ENCODE measurements at regions not wholly inside any gene's neighbourhood (a gene's known extent, or its start where the extent isn't known, plus 50 kb on each side); places are given as distances from the start of the nearest gene placed in this dataset.

GRCh38 chr10:118875087-118875486, 120.3 kb upstream of the CACUL1 start:
- Histone ChIP-seq H3K27ac (no peak overlapping the region), H3K9me3 (peaks cover 17% of the 10 kb centered on the region), H3K4me3 (no peak overlapping the region), H3K4me1 (peaks cover 29% of the 10 kb centered on the region), H3K4me2 (no peak overlapping the region)
- no peak for DNase-seq (ENCODE audit: low read depth in 1 of 2, low spot score in 1 of 2)
- no peak for ATAC-seq
- FAIRE-seq = no peak
- ChIA-PET CTCF (interaction anchor here (0.6 to 1.0 kb wide), 2 partner anchors 13 to 1380 kb away, joined by 3 read pairs; no protein-coding TSS in a partner anchor), POLR2A (no interaction called here)
- 13% methylated on average over 1 of the region's 1 CpG for WGBS (ENCODE audit: missing lambda C conversion rate)
- TF ChIP-seq HDAC2 (IDR thresholded peaks at IDR 0.05) (no peak), ESRRA (IDR thresholded peaks at IDR 0.05; ENCODE audit: borderline replicate concordance, low read length) (no peak), RNF2 (IDR thresholded peaks at IDR 0.05; ENCODE audit: borderline replicate concordance, low read depth) (no peak), PBX3 (IDR thresholded peaks at IDR 0.05) (no peak), ELK1 (IDR thresholded peaks at IDR 0.05; ENCODE audit: low read depth, low read length) (no peak), EHMT2 (IDR thresholded peaks at IDR 0.05; ENCODE audit: low read depth) (no peak), SREBF2 (IDR thresholded peaks at IDR 0.05) (no peak), HOXB13 (CRISPR knock-in tag; IDR thresholded peaks at IDR 0.05; ENCODE audit: low read depth) (no peak), USF2 (IDR thresholded peaks at IDR 0.05) (no peak), RCOR1 (IDR thresholded peaks at IDR 0.05; ENCODE audit: low read depth, low read length) (no peak), E2F6 (IDR thresholded peaks at IDR 0.05; ENCODE audit: borderline replicate concordance, low read depth) (no peak), RFX5 (IDR thresholded peaks at IDR 0.05) (no peak), GATA3 (IDR thresholded peaks at IDR 0.05; ENCODE audit: borderline replicate concordance) (no peak), ZC3H11A (IDR thresholded peaks at IDR 0.05) (no peak), PHF8 (IDR thresholded peaks at IDR 0.05; ENCODE audit: borderline replicate concordance, low read depth) (no peak), FOSL2 (IDR thresholded peaks at IDR 0.05) (no peak), FOSL2 (CRISPR knock-in tag; IDR thresholded peaks at IDR 0.05) (no peak), RARB (CRISPR knock-in tag; IDR thresholded peaks at IDR 0.05) (no peak), REST (IDR thresholded peaks at IDR 0.05) (no peak), FOSB (CRISPR knock-in tag; IDR thresholded peaks at IDR 0.05) (no peak)

- no peak for FAIRE-seq
- no peak for ATAC-seq
- 73% methylated on average over 2 of the region's 2 CpGs for WGBS (ENCODE audit: missing lambda C conversion rate)
- Histone ChIP-seq H3K4me2 (no peak overlapping the region), H3K9me3 (peaks cover 4% of the 10 kb centered on the region; the same call in 1 of the 3 replicates), H3K27ac (no peak overlapping the region), H3K4me1 (no peaks in the 10 kb centered on the region), H3K4me3 (no peak overlapping the region)
- ChIA-PET CTCF (no interaction called here), POLR2A (no interaction called here)
- DNase-seq (ENCODE audit: low read depth in 1 of 2, low spot score in 1 of 2) = no peak
- TF ChIP-seq ZC3H11A (IDR thresholded peaks at IDR 0.05) (no peak), HES2 (IDR thresholded peaks at IDR 0.05) (no peak), BHLHE40 (IDR thresholded peaks at IDR 0.05; ENCODE audit: low read depth, low read length) (no peak), JUN (IDR thresholded peaks at IDR 0.05) (no peak), REST (IDR thresholded peaks at IDR 0.05) (no peak), HDAC2 (IDR thresholded peaks at IDR 0.05) (no peak), RAD21 (conservative IDR thresholded peaks at IDR 0.05 in 1 of 2, IDR thresholded peaks at IDR 0.05 in 1 of 2) (no peak), EHF (CRISPR knock-in tag; IDR thresholded peaks at IDR 0.05) (no peak), GATA3 (IDR thresholded peaks at IDR 0.05; ENCODE audit: borderline replicate concordance) (no peak), MAX (IDR thresholded peaks at IDR 0.05) (no peak)
Measured at GRCh38 chr10:118882741-118883140, 128.0 kb upstream of the CACUL1 start.
